ENCODE measurements at regions not wholly inside any gene's neighbourhood (a gene's known extent, or its start where the extent isn't known, plus 50 kb on each side); places are given as distances from the start of the nearest gene placed in this dataset.

DNA sequence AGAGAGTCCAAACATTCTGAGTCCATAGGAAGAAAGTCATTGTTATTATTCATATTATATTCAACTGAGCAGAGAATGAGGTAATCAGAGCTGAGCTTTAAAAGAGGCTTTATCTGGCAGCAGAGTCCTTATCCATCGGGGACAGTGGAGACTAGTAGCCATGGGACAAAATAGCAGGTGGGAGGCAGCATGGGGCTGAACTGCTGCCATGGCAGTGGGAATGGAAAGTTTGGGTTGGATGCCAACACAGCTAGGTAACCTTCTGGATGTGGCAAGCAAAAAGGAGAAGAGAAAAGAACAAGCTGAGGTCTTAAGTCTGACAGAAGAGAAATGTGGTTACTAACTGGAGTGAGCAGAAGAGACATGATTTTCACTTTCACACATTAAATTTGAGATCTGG lies 71.0 kb upstream of the CDKN3 start:
- intact Hi-C loops (cut with micrococcal nuclease), result loop anchor here (5.0 kb wide), 1 partner anchor 1028 kb away; no protein-coding TSS in a partner anchor
- ChIA-PET CTCF (no interaction called here), POLR2A (no interaction called here)

DNA sequence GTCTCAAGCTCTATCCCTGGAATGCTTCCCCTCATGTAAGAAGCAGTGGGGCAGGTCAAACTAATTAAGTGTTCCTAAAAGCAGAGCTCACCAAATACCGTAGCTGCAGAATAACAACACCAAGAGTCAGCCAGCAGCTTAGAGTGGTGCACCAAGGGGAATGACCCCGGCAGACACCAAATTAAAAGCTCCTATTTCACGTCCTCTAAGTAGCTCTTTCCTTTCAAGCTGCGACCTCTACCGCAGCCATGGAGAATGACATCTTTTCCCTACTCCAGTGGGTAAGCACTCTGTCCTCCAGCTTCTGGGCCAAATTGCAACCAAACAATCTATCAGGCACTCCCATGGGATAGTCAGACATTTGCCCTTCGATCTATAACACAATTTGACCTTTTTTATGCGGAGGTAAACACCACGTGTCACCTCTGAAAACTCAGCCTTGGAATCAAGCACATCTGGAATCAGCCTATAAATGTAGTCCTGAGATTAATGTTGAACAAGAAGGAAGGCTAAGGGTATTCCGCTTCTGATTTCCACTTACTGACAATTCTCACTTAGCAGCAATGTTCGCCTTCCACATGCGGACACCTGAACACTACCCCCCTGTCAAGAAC lies 67.6 kb upstream of the CDKN3 start:
- POLR2A ChIA-PET, result no interaction called here
- peak; percentile 52 for ATAC-seq (ENCODE audit: low read depth)

More for the DNA sequence above, 71.0 kb upstream of the CDKN3 start:
- no peak for ATAC-seq (ENCODE audit: low read depth)
- Mint-ChIP-seq H3K4me3 (no peak overlapping the region), H3K27ac (no peak overlapping the region), H3K4me1 (no peaks in the 10 kb centered on the region), H3K9me3 (no peaks in the 10 kb centered on the region), H3K27me3 (peaks cover 20% of the 10 kb centered on the region), H3K36me3 (ENCODE audit: low read depth) (no peaks in the 10 kb centered on the region)
- DNase-seq, result no peak
- TF ChIP-seq, protein P1, sequence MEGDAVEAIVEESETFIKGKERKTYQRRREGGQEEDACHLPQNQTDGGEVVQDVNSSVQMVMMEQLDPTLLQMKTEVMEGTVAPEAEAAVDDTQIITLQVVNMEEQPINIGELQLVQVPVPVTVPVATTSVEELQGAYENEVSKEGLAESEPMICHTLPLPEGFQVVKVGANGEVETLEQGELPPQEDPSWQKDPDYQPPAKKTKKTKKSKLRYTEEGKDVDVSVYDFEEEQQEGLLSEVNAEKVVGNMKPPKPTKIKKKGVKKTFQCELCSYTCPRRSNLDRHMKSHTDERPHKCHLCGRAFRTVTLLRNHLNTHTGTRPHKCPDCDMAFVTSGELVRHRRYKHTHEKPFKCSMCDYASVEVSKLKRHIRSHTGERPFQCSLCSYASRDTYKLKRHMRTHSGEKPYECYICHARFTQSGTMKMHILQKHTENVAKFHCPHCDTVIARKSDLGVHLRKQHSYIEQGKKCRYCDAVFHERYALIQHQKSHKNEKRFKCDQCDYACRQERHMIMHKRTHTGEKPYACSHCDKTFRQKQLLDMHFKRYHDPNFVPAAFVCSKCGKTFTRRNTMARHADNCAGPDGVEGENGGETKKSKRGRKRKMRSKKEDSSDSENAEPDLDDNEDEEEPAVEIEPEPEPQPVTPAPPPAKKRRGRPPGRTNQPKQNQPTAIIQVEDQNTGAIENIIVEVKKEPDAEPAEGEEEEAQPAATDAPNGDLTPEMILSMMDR (IDR thresholded peaks at IDR 0.05), result no peak

DNA sequence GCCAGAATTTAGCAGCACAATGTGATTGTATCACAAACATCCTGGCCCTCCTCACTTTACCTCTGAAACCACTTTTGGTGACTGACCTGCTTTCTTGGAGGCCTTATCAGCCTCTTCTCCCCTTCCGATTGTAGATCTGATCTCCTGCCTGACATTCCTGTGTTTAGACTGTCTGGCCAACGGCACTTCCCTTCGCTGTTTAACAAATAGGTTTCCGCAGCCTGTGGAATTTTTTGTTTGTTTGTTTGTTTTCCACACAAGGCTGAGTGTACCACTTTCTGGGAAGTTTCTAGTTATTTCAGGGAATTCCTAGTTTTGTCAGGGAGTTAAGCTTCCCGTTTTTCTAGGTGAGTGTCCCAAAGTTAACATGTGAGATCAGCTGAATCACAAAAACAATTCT lies 65.9 kb upstream of the CDKN3 start:
- ATAC-seq (ENCODE audit: low read depth), result no peak
- CTCF ChIA-PET, result no interaction called here

More for the DNA sequence above, 67.6 kb upstream of the CDKN3 start:
- Mint-ChIP-seq H3K4me3 (no peak overlapping the region), H3K9me3 (no peaks in the 10 kb centered on the region), H3K4me1 (no peaks in the 10 kb centered on the region), H3K27ac (no peak overlapping the region), H3K36me3 (ENCODE audit: low read depth) (no peaks in the 10 kb centered on the region), H3K27me3 (peaks cover 15% of the 10 kb centered on the region)
- TF ChIP-seq, protein P1 (IDR thresholded peaks at IDR 0.05), result no peak
- DNase-seq, result no peak
- CTCF ChIA-PET, result interaction anchor here (0.7 to 1.9 kb wide), 5 partner anchors 19 to 796 kb away, joined by 3 to 13 read pairs (median 4); no protein-coding TSS in a partner anchor
- intact Hi-C loops (cut with micrococcal nuclease), result loop anchor here (1.0 to 5.0 kb wide), 3 partner anchors 790 to 1032 kb away; no protein-coding TSS in a partner anchor

DNA sequence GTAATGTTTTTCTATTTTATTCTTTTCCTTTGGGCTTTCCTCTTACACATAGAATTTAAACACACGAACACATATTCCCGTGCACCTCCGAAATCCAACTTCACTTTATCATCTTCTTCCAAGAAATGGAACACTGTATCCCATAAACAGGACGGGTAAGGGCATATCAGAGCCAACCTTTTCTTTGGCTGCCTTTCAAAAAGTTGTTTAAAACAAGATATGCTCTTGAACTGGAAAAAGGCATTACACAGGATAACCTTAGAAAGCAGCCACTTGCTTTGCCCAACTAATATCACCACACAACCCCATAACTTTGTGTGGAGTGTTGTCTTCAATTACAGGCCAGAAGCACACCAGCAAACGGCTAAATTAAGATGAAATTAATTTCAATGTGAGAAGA lies 65.3 kb upstream of the CDKN3 start:
- POLR2A ChIA-PET, result no interaction called here
- no peak for ATAC-seq (ENCODE audit: low read depth)
- TF ChIP-seq, protein P1 (IDR thresholded peaks at IDR 0.05), result no peak
- Mint-ChIP-seq H3K36me3 (ENCODE audit: low read depth) (no peaks in the 10 kb centered on the region), H3K27ac (no peak overlapping the region), H3K9me3 (no peaks in the 10 kb centered on the region), H3K4me1 (no peaks in the 10 kb centered on the region), H3K4me3 (no peak overlapping the region), H3K27me3 (peaks cover 17% of the 10 kb centered on the region)
- intact Hi-C loops (cut with micrococcal nuclease), result no loop called here
- no peak for DNase-seq
- CTCF ChIA-PET, result no interaction called here

More for the DNA sequence above, 65.9 kb upstream of the CDKN3 start:
- POLR2A ChIA-PET, result no interaction called here
- TF ChIP-seq, protein P1 (IDR thresholded peaks at IDR 0.05), result no peak
- H3K27me3 Mint-ChIP-seq, result peaks cover 15% of the 10 kb centered on the region
- H3K9me3 Mint-ChIP-seq, result no peaks in the 10 kb centered on the region
- H3K36me3 Mint-ChIP-seq (ENCODE audit: low read depth), result no peaks in the 10 kb centered on the region
- H3K4me1 Mint-ChIP-seq, result no peaks in the 10 kb centered on the region
- DNase-seq, result no peak
- no peak overlapping the region for H3K27ac Mint-ChIP-seq
- H3K4me3 Mint-ChIP-seq, result no peak overlapping the region
- intact Hi-C loops (cut with micrococcal nuclease), result no loop called here

DNA sequence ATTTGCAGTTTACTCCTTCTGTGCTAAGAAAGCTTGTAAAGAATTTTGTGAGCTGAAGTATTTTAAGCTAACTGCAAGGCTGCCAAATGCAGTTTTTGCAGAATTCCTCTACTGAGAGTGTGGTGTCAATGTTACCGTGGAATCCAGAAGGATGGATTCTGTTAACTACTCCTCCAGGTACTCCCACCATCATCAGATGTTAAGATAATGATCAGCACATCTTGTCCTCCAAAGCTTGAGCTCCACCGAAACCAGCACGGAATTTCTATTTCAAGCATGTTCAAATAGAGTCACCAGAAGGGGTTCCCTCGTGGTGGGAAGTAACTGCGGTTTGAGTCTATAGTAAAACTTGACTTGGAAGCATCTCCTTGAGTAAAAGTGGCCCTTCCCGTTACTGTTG lies 64.3 kb upstream of the CDKN3 start:
- ATAC-seq (ENCODE audit: low read depth) (no peak), DNase-seq (no peak)
- H3K9me3 Mint-ChIP-seq, result no peaks in the 10 kb centered on the region
- H3K36me3 Mint-ChIP-seq (ENCODE audit: low read depth), result no peaks in the 10 kb centered on the region
- H3K4me1 Mint-ChIP-seq, result no peaks in the 10 kb centered on the region
- no peak overlapping the region for H3K4me3 Mint-ChIP-seq
- ChIA-PET CTCF (no interaction called here), POLR2A (no interaction called here)
- TF ChIP-seq, protein P1 (IDR thresholded peaks at IDR 0.05), result no peak
- H3K27me3 Mint-ChIP-seq, result peaks cover 18% of the 10 kb centered on the region
- intact Hi-C loops (cut with micrococcal nuclease), result no loop called here
- H3K27ac Mint-ChIP-seq, result no peak overlapping the region
